ENCODE measurements at regions not wholly inside any gene's neighbourhood (a gene's known extent, or its start where the extent isn't known, plus 50 kb on each side); places are given as distances from the start of the nearest gene placed in this dataset.

DNA sequence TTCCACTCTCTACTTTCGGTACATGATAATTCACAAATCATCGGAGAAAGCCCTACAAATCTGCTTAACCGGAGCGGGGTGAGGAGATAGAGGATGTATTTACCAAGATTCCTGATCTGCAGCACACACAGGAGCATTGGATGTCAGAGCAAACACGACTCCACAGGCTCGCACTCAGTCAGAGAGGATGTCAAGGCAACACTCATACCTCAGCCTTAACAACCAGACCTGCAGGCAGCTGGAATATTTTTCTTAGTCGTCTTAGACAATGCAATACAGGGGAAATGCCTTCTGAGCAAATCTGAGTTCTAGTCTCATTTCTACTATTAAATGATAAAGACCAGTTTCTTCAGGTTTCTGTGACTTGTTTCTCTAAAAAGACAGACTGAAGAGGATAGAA, 159.3 kb upstream of the CPNE8 start:
- TF ChIP-seq, protein P1, sequence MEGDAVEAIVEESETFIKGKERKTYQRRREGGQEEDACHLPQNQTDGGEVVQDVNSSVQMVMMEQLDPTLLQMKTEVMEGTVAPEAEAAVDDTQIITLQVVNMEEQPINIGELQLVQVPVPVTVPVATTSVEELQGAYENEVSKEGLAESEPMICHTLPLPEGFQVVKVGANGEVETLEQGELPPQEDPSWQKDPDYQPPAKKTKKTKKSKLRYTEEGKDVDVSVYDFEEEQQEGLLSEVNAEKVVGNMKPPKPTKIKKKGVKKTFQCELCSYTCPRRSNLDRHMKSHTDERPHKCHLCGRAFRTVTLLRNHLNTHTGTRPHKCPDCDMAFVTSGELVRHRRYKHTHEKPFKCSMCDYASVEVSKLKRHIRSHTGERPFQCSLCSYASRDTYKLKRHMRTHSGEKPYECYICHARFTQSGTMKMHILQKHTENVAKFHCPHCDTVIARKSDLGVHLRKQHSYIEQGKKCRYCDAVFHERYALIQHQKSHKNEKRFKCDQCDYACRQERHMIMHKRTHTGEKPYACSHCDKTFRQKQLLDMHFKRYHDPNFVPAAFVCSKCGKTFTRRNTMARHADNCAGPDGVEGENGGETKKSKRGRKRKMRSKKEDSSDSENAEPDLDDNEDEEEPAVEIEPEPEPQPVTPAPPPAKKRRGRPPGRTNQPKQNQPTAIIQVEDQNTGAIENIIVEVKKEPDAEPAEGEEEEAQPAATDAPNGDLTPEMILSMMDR (conservative IDR thresholded peaks at IDR 0.05), result no peak
- TF ChIP-seq EZH2 (IDR thresholded peaks at IDR 0.05; ENCODE audit: low read depth), result no peak
